ENCODE measurements at regions not wholly inside any gene's neighbourhood (a gene's known extent, or its start where the extent isn't known, plus 50 kb on each side); places are given as distances from the start of the nearest gene placed in this dataset.

- TF ChIP-seq CTCF (IDR thresholded peaks at IDR 0.05) (no peak), EZH2 (IDR thresholded peaks at IDR 0.05) (no peak), EZH2phosphoT487 (IDR thresholded peaks at IDR 0.05) (no peak)
Observed at GRCh38 chr2:23291239-23291638, 93.7 kb upstream of the KLHL29 start.
